GM08714 (cell line): ENCODE measurements at regions not wholly inside any gene's neighbourhood (a gene's known extent, or its start where the extent isn't known, plus 50 kb on each side); places are given as distances from the start of the nearest gene placed in this dataset.
A peak's percentile ranks its signal among the peaks of the same experiment; 100 is the strongest.

ENCODE experiments used
- H3K4me3 ChIP-seq: fragments of 200-500 bp; sonication (Bioruptor generic); 2 replicates; pipeline ENCODE4 v1.5.1; 2014; ENCODE audit warnings: mild to moderate bottlenecking, low read length, inconsistent platforms
- ZNF274 ChIP-seq: IDR thresholded peaks from 2 replicates; pipeline ENCODE4 v1.6.1; 2012; ENCODE audit warnings: mild to moderate bottlenecking, low read depth, low read length

DNA sequence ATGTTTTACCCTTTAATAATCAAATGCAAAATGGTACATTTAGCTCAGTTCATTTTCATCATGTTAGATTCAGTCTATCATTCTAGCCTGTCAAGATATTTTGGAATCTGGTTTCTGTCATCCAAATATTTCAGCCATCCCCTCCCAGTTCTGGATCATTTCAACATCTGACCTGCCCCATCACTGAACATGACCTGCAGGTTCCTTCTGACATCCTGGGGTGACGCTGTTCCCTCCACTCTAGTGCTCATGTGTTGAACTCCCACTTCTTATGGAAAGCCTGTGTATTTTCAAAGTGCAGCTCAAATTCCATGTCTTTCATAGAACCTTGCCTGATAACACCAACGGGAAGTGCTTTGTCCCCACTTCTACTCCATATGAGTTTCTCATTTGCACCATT, 320.0 kb upstream of the TNP1 start:
- TF ChIP-seq ZNF274 = no peak
- no peak overlapping the region for H3K4me3 ChIP-seq

DNA sequence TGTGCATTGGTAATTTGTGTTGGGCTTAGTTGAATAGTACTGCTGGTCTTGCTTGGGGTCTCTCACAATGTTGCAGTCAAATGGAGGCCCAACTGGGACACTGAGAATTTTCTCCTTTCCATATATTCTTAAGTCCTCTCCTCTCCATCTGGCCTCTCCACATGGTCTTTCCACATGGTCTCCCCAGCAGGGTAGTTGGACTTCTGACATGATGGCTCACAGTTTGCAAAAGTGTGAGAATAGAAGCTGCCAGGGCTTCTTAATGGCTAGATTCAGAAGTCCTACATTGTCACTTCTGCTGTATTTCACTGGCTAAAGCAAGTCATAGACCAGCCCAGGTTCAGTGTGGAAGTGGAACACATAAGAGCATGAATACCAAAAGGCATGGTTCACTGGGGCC, 318.5 kb upstream of the TNP1 start:
- TF ChIP-seq ZNF274 = no peak
- H3K4me3 ChIP-seq = no peak overlapping the region

DNA sequence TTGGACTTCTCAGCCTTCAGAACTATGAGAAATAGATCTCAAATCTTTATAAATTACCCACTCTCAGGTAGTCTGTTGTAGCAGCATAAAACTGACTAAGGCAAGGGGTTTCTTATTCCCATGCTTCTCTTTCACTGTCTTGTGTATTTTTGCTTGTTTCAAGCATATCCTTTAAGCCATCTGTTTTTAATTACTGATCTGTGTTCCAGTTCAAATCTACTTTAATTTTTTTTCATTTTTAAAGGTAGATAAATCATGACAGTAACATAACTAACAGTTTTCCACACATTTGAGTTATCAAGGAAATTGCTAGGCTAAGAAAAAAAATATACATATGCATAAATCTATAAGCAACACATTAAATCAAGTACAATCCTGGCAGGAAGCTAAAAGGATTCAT, 317.9 kb upstream of the TNP1 start:
- TF ChIP-seq ZNF274 = no peak
- H3K4me3 ChIP-seq = no peak overlapping the region

DNA sequence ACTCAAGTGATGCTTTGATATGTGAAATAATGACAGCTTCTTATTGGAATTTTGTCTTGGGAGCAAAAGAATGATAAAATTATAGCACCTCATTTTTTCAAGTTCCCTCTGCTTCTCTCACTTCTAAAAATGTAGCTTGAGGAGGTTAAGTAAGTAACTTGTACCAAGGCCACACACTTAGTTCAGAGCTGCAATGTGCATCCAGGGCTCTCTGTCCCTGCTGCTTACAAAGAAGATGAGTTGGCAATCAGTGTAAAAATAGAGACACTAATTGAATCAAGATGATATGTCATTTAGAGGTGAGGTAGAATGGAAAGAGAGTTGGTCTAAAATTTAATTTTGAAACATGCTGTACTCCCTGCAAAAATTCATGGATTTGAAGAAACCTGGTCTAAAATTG, 312.0 kb upstream of the TNP1 start:
- TF ChIP-seq ZNF274 = no peak
- no peak overlapping the region for H3K4me3 ChIP-seq

DNA sequence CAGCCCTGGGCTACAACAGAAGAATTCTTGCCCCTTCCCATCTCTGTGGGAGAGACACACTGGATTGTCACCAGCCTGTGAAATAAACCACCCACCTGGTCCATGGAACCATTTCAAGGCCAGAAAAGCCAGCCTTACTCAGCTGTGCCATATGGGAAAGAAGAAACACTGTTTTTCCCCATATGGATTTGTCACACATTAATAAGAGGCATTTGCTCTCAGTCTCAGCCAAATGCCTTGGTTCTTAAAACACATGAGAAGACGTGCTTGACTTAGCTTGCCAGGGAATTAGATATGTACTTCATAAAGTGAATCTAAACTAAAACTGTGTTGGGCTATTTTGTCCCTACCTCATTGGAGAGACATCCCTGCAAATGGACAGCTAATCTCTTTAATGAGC, 308.6 kb upstream of the TNP1 start:
- no peak overlapping the region for H3K4me3 ChIP-seq
- no peak for TF ChIP-seq ZNF274

DNA sequence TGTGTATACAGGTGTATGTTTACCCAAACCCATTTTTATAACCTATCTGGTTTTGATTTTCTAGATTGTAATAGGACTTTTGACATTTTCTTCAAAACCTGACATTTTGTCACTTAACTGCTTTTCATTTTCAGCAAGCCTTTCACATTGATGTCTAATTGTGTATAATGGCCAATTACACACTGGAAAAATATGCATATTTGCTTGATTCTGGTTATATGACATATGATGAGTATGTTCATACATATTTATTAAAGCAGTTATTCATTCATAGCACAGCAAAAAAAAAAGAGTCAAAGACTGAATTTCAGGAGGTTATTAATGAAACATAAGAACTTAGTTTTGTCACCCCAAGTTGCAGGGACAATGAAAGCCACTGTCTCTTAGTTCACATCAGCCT, 307.7 kb upstream of the TNP1 start:
- TF ChIP-seq ZNF274 = no peak
- no peak overlapping the region for H3K4me3 ChIP-seq

DNA sequence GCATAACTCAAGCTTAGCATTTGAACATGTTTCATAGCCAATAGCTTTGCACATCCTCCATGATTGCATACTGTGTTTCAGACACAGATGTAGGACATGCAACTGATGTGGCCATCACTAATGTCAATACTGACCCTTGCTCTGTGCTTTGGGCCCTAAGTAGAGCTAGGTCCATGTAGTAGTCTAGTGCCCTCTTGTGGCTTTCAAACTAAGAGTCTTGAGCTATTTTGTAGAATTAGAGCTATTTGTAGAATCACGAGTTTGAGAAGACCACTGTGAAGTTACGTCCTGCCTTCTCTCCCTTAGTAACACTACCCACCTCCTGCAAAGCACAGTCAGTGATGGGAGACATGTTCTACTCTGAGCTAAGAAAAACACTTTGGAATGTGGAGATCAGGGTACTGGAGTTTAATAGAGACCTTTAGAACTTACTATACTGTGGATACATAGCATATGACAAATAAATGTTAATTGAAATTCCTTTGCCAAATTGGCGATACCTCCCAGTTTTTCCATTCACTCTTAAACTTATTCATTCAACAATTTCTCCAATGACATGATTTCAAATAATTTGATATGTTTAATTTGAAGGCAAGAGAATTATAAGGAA, 306.5 kb upstream of the TNP1 start:
- no peak overlapping the region for H3K4me3 ChIP-seq
- TF ChIP-seq ZNF274 = no peak

GRCh38 chr2:217165547-217165946, 305.7 kb upstream of the TNP1 start:
- no peak overlapping the region for H3K4me3 ChIP-seq
- no peak for TF ChIP-seq ZNF274

- no peak for TF ChIP-seq ZNF274
- H3K4me3 ChIP-seq = no peak overlapping the region
Measured at GRCh38 chr2:217163987-217164386, 304.1 kb upstream of the TNP1 start.

- TF ChIP-seq ZNF274 = no peak
Measured at GRCh38 chr2:217162533-217162932, 302.7 kb upstream of the TNP1 start.

GRCh38 chr2:217160978-217161973, 301.4 kb upstream of the TNP1 start:
- peak overlapping the region; percentile 16; the same call in 1 of the 2 replicates for H3K4me3 ChIP-seq
- TF ChIP-seq ZNF274 = no peak

More at GRCh38 chr2:217162533-217162932, 302.7 kb upstream of the TNP1 start:
- no peak overlapping the region for H3K4me3 ChIP-seq

GRCh38 chr2:217160103-217160743, 300.4 kb upstream of the TNP1 start:
- H3K4me3 ChIP-seq = no peak overlapping the region
- no peak for TF ChIP-seq ZNF274

- no peak overlapping the region for H3K4me3 ChIP-seq
- TF ChIP-seq ZNF274 = no peak
Measured at GRCh38 chr2:217158928-217159327, 299.1 kb upstream of the TNP1 start.

- H3K4me3 ChIP-seq = no peak overlapping the region
- TF ChIP-seq ZNF274 = no peak
Measured at GRCh38 chr2:217157581-217157980, 297.7 kb upstream of the TNP1 start.

- no peak for TF ChIP-seq ZNF274
- no peak overlapping the region for H3K4me3 ChIP-seq
Measured at GRCh38 chr2:217156801-217157200, 296.9 kb upstream of the TNP1 start.

GRCh38 chr2:217154923-217155322, 295.1 kb upstream of the TNP1 start:
- H3K4me3 ChIP-seq = no peak overlapping the region
- no peak for TF ChIP-seq ZNF274
